H1 (cell line): ENCODE measurements at regions not wholly inside any gene's neighbourhood (a gene's known extent, or its start where the extent isn't known, plus 50 kb on each side); places are given as distances from the start of the nearest gene placed in this dataset.

ENCODE experiments used
- GABPA ChIP-seq: IDR thresholded peaks from 2 replicates; pipeline ENCODE4 v1.6.1; 2011; ENCODE audit warnings: mild to moderate bottlenecking, low read length, moderate library complexity, borderline replicate concordance; ENCODE audit not compliant: insufficient read depth
- JUND ChIP-seq: IDR thresholded peaks from 2 replicates; pipeline ENCODE4 v1.6.1; 2011; ENCODE audit warnings: mild to moderate bottlenecking, improper control_type of control experiment, low read length
- POLR2A ChIP-seq, 2 experiments: IDR thresholded peaks; 1 replicate in 1 of 2; 2 replicates in 1 of 2; pipeline ENCODE4 v1.6.1; 2011; ENCODE audit warnings: low read depth in 2 of 2, low read length in 2 of 2, mild to moderate bottlenecking in 2 of 2; ENCODE audit errors: control extremely low read depth in 1 of 2

DNA sequence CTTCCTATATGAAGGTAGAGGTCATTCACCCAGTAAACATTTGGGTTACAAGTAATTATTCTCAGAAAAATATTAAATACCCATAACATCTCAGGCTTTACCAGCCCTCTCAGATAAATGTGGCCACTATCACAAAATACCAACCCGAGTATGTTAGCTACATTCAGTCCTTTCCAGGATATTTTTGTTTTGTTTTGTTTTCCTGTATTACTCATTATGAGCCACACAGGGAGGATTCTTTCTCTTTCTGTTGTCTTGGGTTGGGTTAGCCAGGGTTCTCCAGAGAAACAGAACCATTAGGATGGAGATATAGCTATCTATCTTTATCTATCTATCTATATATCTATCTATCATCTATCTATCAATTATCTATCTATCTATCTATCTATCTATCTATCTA lies 947.6 kb upstream of the MDGA2 start:
- TF ChIP-seq GABPA (no peak), JUND (no peak), POLR2A (IDR thresholded peaks at IDR 0.05; ENCODE audit: control extremely low read depth in 1 of 2, low read depth in 2 of 2, low read length in 2 of 2) (no peak)
